Stimulated activated CD4-positive, alpha-beta T cell treated with anti-CD3 and anti-CD28 coated beads, Interleukin-1b, Interleukin-23, amount 100 ng/mL, for 24 hours (primary cell): ENCODE measurements at regions not wholly inside any gene's neighbourhood (a gene's known extent, or its start where the extent isn't known, plus 50 kb on each side); places are given as distances from the start of the nearest gene placed in this dataset.

Source experiments
- DNase-seq, 4 experiments: peaks; one replicate each; pipeline ENCODE4 v3.0.0-alpha.2; 2020; ENCODE audit warnings: low read depth in 4 of 4, low spot score in 1 of 4

GRCh38 chr6:137688230-137688971, 178.7 kb upstream of the TNFAIP3 start:
- no peak for DNase-seq

- DNase-seq: no peak
Measured at GRCh38 chr6:137689377-137689776, 177.7 kb upstream of the TNFAIP3 start.

- no peak for DNase-seq
Measured at GRCh38 chr6:137690034-137690433, 177.0 kb upstream of the TNFAIP3 start.

- no peak for DNase-seq
Measured at GRCh38 chr6:137690721-137691120, 176.3 kb upstream of the TNFAIP3 start.

DNA sequence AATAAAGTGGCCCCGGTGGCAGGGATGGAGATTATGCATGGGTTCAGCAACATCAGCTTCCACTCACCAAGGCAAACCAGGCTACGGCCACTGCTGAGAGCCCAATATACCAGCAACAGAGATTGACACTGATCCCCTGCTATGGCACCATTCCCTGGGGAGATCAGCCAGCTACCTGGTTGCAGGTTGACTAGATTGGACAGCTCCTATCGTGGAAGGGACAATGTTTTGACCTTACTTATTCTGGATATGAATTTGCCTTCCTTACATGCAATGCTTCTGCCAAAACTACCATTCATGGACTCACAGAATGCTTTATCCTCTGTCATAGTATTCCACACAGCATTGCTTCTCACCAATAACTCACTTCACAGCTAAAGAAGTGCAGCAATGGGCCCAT, 174.8 kb upstream of the TNFAIP3 start:
- DNase-seq: no peak

- DNase-seq: no peak
Measured at GRCh38 chr6:137692806-137693205, 174.3 kb upstream of the TNFAIP3 start.

DNA sequence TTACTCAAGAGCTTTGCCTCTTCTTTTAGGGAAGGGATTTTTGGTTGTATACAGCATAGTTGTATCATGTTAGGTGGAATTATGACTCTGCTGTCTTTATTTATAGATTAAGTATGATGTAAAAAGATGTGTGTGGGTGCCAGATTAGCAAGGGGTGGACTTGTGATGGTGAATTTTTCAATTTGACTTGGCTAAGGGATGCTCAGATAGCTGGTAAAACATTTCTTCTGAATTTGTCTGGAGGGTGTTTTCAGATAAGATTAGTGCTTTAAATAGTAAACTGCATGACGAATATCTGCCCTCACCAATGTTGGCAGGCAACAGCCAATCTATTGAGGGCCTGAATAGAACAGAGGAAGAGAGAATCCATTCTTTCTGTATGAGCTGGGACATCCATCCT, 173.3 kb upstream of the TNFAIP3 start:
- DNase-seq: no peak

- no peak for DNase-seq
Measured at GRCh38 chr6:137696765-137697164, 170.3 kb upstream of the TNFAIP3 start.

- no peak for DNase-seq
Measured at GRCh38 chr6:137697267-137697938, 169.7 kb upstream of the TNFAIP3 start.

GRCh38 chr6:137698636-137699030, 168.4 kb upstream of the TNFAIP3 start:
- no peak for DNase-seq

DNA sequence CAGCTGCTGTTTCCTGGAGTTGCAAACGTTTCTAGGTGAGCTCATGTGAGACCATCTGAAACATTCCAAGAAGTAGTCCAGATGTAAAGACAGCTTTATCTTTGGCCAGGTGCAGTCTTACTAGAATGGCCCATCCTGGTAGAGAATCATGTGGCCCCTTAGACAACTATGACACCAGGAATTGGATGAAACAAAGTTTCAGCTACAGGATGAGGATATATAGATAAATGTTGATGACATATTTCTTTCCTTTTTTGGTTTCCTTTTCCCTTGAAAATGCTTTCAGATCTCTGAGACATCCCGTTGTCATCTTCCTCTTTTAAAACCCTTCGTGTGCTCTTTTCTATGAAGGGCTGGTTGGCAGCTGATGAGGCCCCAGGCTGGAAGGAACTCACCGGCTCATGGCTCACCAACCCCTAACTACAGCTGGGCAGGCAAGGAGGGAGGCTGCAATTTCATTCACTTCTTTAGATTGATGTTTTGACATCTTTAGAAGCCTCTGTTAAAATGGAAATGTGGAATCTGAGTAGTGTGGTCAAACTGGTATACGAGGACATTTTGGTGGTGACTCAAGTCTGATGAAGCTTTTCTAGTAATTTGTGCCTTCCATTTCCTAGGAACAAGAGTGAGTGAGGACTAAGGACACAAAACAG, 167.9 kb upstream of the TNFAIP3 start:
- no peak for DNase-seq

DNA sequence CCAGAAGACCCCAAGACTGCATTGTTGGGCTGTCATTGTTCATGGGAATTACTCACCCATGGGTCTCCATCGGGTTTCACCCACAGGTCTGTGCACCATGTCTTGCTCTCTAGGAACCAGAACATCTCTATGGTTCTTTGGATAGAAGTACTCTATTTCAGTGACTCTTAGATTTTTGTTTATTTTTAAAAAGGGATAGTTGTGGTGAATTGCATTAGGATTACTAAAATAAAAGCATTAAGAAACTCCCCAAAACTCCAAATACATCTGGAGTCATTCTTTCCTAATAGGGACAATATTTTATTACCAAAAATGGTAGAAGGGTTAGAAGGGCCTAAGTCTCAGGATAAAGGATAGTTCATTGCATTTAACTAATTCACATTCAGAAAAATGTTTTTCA, 166.9 kb upstream of the TNFAIP3 start:
- DNase-seq: no peak

DNA sequence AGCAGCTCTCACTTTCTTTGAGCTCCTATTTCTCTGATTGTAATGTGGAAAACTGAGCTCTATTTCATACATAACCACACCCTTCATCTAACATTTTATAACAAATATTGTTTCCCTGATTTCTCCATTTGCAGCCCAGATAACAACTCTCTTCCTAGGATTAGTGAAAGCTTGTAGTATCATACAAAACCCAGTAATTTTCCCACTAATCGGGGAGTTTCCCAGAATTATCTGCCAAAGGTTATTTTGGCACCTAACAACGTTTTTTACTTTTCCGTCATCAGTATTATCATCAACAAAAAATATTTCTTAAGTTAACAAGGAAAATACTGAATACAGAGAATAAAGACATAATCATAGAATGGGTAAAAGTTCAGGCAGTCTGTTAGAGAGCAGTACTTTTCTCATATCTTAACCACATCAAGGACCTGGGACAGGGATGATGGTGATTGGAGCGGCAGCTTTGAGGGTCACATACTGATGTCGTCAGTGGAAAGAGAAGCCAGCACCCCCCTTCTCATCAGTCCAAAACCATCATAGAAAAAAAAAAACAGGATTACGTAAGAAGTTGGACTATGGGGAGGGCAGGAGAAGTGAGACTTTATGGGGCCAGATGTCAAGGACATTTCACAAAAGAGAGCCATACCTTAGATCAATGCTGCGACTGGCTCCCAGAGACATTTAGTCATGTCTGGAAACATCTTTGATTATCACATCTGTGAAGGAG, 166.1 kb upstream of the TNFAIP3 start:
- no peak for DNase-seq

GRCh38 chr6:137701942-137702341, 165.1 kb upstream of the TNFAIP3 start:
- no peak for DNase-seq

DNA sequence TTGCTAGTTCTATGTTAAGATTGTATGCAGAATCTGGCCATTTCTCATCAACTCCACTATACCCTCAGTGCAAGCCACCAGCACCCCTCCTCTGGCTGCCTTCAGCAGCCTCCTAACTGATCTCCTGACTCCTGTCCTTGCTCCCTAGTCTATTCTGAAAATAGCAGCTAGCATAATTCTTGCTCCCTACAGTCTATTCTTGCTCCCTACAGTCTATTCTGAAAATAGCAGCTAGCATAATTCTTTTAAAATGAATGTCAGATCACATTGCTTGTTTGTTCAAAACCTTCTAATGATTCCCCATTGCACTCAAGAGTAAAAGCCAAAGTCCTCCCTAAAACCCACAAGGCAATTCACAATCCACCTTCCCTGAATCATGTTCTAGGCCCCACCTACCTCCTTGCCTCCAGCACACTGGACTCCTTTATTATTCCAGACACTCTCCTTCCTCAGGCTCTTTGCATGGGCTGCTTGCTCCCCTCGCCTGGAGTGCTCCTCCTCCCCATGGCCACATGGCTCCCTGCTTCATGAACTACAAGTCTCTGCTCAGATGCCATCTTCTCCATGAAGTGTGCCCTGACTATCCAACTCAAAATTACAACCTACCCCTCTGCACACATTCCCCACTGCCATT, 164.2 kb upstream of the TNFAIP3 start:
- no peak for DNase-seq

- DNase-seq: no peak
Measured at GRCh38 chr6:137704802-137705159, 162.3 kb upstream of the TNFAIP3 start.

GRCh38 chr6:137705160-137706082, 161.6 kb upstream of the TNFAIP3 start:
- DNase-seq: peak in 3 of 4 experiments; percentile 50 to 63 (median 54)

GRCh38 chr6:137706083-137706750, 160.8 kb upstream of the TNFAIP3 start:
- no peak for DNase-seq

GRCh38 chr6:137707038-137707589, 159.9 kb upstream of the TNFAIP3 start:
- DNase-seq: no peak
